Mucosa of rectum (tissue), 2 donors: ENCODE measurements at regions not wholly inside any gene's neighbourhood (a gene's known extent, or its start where the extent isn't known, plus 50 kb on each side); places are given as distances from the start of the nearest gene placed in this dataset.

Experiments
- H3K27ac ChIP-seq, 2 donors: one replicate each; pipeline ENCODE4 v1.7.0; 2013; ENCODE audit warnings: inconsistent platforms in 2 of 2, low read depth in 2 of 2, low read length in 2 of 2
- H3K27me3 ChIP-seq, 2 donors: one replicate each; pipeline ENCODE4 v1.7.0; 2013; ENCODE audit warnings: low read length in 2 of 2; ENCODE audit not compliant: control insufficient read depth in 2 of 2, insufficient read depth in 2 of 2
- H3K36me3 ChIP-seq, 2 donors: one replicate each; pipeline ENCODE4 v1.7.0; 2013; ENCODE audit warnings: low read length in 2 of 2; ENCODE audit not compliant: control insufficient read depth in 2 of 2, insufficient read depth in 2 of 2
- H3K4me1 ChIP-seq, 2 donors: one replicate each; pipeline ENCODE4 v1.7.0; 2013; ENCODE audit warnings: low read length in 2 of 2, mild to moderate bottlenecking in 1 of 2; ENCODE audit not compliant: control insufficient read depth in 2 of 2, insufficient read depth in 2 of 2
- H3K4me3 ChIP-seq, 2 donors: one replicate each; pipeline ENCODE4 v1.7.0; 2013; ENCODE audit warnings: low read length in 2 of 2
- H3K9ac ChIP-seq, 2 donors: one replicate each; pipeline ENCODE4 v1.7.0; 2013; ENCODE audit warnings: low read length in 2 of 2, low read depth in 1 of 2, mild to moderate bottlenecking in 1 of 2
- H3K9me3 ChIP-seq, 2 donors: one replicate each; pipeline ENCODE4 v1.7.0; 2013; ENCODE audit warnings: low read length in 2 of 2; ENCODE audit not compliant: control insufficient read depth in 2 of 2
- donor health status: healthy.
- donor health status: Normal muscosa, but diverticular disease.

GRCh38 chr2:129361688-129362087 is 617.8 kb upstream of the RAB6C start:
- H3K9ac ChIP-seq, result no peak overlapping the region
- H3K27me3 ChIP-seq, result no peaks in the 10 kb centered on the region
- no peaks in the 10 kb centered on the region for H3K36me3 ChIP-seq
- H3K4me3 ChIP-seq, result no peak overlapping the region
- no peak overlapping the region for H3K27ac ChIP-seq
- no peaks in the 10 kb centered on the region for H3K4me1 ChIP-seq
- no peaks in the 10 kb centered on the region for H3K9me3 ChIP-seq

GRCh38 chr2:129366263-129366662 is 613.2 kb upstream of the RAB6C start:
- Histone ChIP-seq H3K27ac (no peak overlapping the region), H3K9ac (no peak overlapping the region), H3K4me3 (no peak overlapping the region), H3K36me3 (no peaks in the 10 kb centered on the region), H3K27me3 (no peaks in the 10 kb centered on the region), H3K4me1 (no peaks in the 10 kb centered on the region), H3K9me3 (no peaks in the 10 kb centered on the region)

- Histone ChIP-seq H3K27me3 (no peaks in the 10 kb centered on the region), H3K4me1 (no peaks in the 10 kb centered on the region), H3K36me3 (no peaks in the 10 kb centered on the region), H3K27ac (no peak overlapping the region), H3K9ac (no peak overlapping the region), H3K9me3 (no peaks in the 10 kb centered on the region), H3K4me3 (no peak overlapping the region)
These were observed 612.4 kb upstream of the RAB6C start for GRCh38 chr2:129367107-129367506.

GRCh38 chr2:129369437-129369836 is 610.0 kb upstream of the RAB6C start:
- no peak overlapping the region for H3K4me3 ChIP-seq
- no peaks in the 10 kb centered on the region for H3K9me3 ChIP-seq
- no peaks in the 10 kb centered on the region for H3K27me3 ChIP-seq
- H3K4me1 ChIP-seq, result no peaks in the 10 kb centered on the region
- no peak overlapping the region for H3K27ac ChIP-seq
- no peaks in the 10 kb centered on the region for H3K36me3 ChIP-seq
- no peak overlapping the region for H3K9ac ChIP-seq

GRCh38 chr2:129374452-129374851 is 605.0 kb upstream of the RAB6C start:
- Histone ChIP-seq H3K27me3 (no peaks in the 10 kb centered on the region), H3K27ac (no peak overlapping the region), H3K36me3 (no peaks in the 10 kb centered on the region), H3K4me3 (no peak overlapping the region), H3K9me3 (no peaks in the 10 kb centered on the region), H3K4me1 (no peaks in the 10 kb centered on the region), H3K9ac (no peak overlapping the region)

- no peak overlapping the region for H3K27ac ChIP-seq
- H3K36me3 ChIP-seq, result no peaks in the 10 kb centered on the region
- no peak overlapping the region for H3K9ac ChIP-seq
- H3K4me3 ChIP-seq, result no peak overlapping the region
- H3K9me3 ChIP-seq, result no peaks in the 10 kb centered on the region
- H3K27me3 ChIP-seq, result no peaks in the 10 kb centered on the region
- H3K4me1 ChIP-seq, result no peaks in the 10 kb centered on the region
These were observed 603.6 kb upstream of the RAB6C start for GRCh38 chr2:129375632-129376425.

GRCh38 chr2:129376426-129377077 is 602.9 kb upstream of the RAB6C start:
- H3K9me3 ChIP-seq, result no peaks in the 10 kb centered on the region
- H3K36me3 ChIP-seq, result no peaks in the 10 kb centered on the region
- no peak overlapping the region for H3K27ac ChIP-seq
- H3K9ac ChIP-seq, result no peak overlapping the region
- no peaks in the 10 kb centered on the region for H3K4me1 ChIP-seq
- H3K27me3 ChIP-seq, result no peaks in the 10 kb centered on the region
- no peak overlapping the region for H3K4me3 ChIP-seq

- Histone ChIP-seq H3K9ac (no peak overlapping the region), H3K36me3 (no peaks in the 10 kb centered on the region), H3K27me3 (no peaks in the 10 kb centered on the region), H3K4me3 (no peak overlapping the region), H3K4me1 (no peaks in the 10 kb centered on the region), H3K27ac (no peak overlapping the region), H3K9me3 (no peaks in the 10 kb centered on the region)
These were observed 602.4 kb upstream of the RAB6C start for GRCh38 chr2:129377078-129377469.

- Histone ChIP-seq H3K27me3 (no peaks in the 10 kb centered on the region), H3K36me3 (no peaks in the 10 kb centered on the region), H3K4me3 (no peak overlapping the region), H3K9me3 (no peaks in the 10 kb centered on the region), H3K9ac (no peak overlapping the region), H3K27ac (no peak overlapping the region), H3K4me1 (no peaks in the 10 kb centered on the region)
These were observed 601.3 kb upstream of the RAB6C start for GRCh38 chr2:129378186-129378585.

GRCh38 chr2:129379411-129379810 is 600.1 kb upstream of the RAB6C start:
- Histone ChIP-seq H3K9ac (no peak overlapping the region), H3K9me3 (no peaks in the 10 kb centered on the region), H3K27ac (no peak overlapping the region), H3K36me3 (no peaks in the 10 kb centered on the region), H3K27me3 (no peaks in the 10 kb centered on the region), H3K4me1 (no peaks in the 10 kb centered on the region), H3K4me3 (no peak overlapping the region)
